HG03457 (cell line): ENCODE measurements at regions not wholly inside any gene's neighbourhood (a gene's known extent, or its start where the extent isn't known, plus 50 kb on each side); places are given as distances from the start of the nearest gene placed in this dataset.

Source experiments
- ATAC-seq: cut with Tn5 transposase; IDR thresholded peaks from one replicate; pipeline ENCODE4 v1.9.1; 2021; ENCODE audit warnings: moderate number of reproducible peaks; ENCODE audit not compliant: unreplicated experiment

- ATAC-seq = no peak
Measured at GRCh38 chr4:163948920-163949455, 454.5 kb downstream of the TMA16 start.

GRCh38 chr4:163949976-163950601 is 455.6 kb downstream of the TMA16 start:
- no peak for ATAC-seq

GRCh38 chr4:163955288-163955687 is 460.8 kb downstream of the TMA16 start:
- no peak for ATAC-seq

GRCh38 chr4:163958751-163959150 is 464.3 kb downstream of the TMA16 start:
- ATAC-seq = no peak

GRCh38 chr4:163959932-163960331 is 465.4 kb downstream of the TMA16 start:
- no peak for ATAC-seq

- no peak for ATAC-seq
Measured at GRCh38 chr4:163966612-163967011, 472.1 kb downstream of the TMA16 start.

GRCh38 chr4:163967263-163967662 is 472.8 kb downstream of the TMA16 start:
- no peak for ATAC-seq

- ATAC-seq = no peak
Measured at GRCh38 chr4:163967710-163968109, 473.2 kb downstream of the TMA16 start.

- no peak for ATAC-seq
Measured at GRCh38 chr4:163969291-163969690, 474.8 kb downstream of the TMA16 start.

GRCh38 chr4:163976588-163976987 is 482.1 kb downstream of the TMA16 start:
- ATAC-seq = no peak

- no peak for ATAC-seq
Measured at GRCh38 chr4:163988391-163988790, 493.9 kb downstream of the TMA16 start.

GRCh38 chr4:163988865-163989264 is 494.4 kb downstream of the TMA16 start:
- no peak for ATAC-seq

- ATAC-seq = no peak
Measured at GRCh38 chr4:163991298-163991865, 496.9 kb downstream of the TMA16 start.

- ATAC-seq = no peak
Measured at GRCh38 chr4:164009435-164009834, 514.9 kb downstream of the TMA16 start.

GRCh38 chr4:164011791-164012190 is 517.3 kb downstream of the TMA16 start:
- ATAC-seq = no peak

GRCh38 chr4:164012396-164013027 is 518.0 kb downstream of the TMA16 start:
- no peak for ATAC-seq

- no peak for ATAC-seq
Measured at GRCh38 chr4:164021947-164022346, 527.5 kb downstream of the TMA16 start.

GRCh38 chr4:164023214-164023613 is 528.7 kb downstream of the TMA16 start:
- no peak for ATAC-seq

- ATAC-seq = no peak
Measured at GRCh38 chr4:164027805-164028204, 533.3 kb downstream of the TMA16 start.

GRCh38 chr4:164039482-164039881 is 545.0 kb downstream of the TMA16 start:
- no peak for ATAC-seq

GRCh38 chr4:164056426-164057142 is 562.1 kb downstream of the TMA16 start:
- ATAC-seq = no peak
